ENCODE measurements at regions not wholly inside any gene's neighbourhood (a gene's known extent, or its start where the extent isn't known, plus 50 kb on each side); places are given as distances from the start of the nearest gene placed in this dataset.

DNA sequence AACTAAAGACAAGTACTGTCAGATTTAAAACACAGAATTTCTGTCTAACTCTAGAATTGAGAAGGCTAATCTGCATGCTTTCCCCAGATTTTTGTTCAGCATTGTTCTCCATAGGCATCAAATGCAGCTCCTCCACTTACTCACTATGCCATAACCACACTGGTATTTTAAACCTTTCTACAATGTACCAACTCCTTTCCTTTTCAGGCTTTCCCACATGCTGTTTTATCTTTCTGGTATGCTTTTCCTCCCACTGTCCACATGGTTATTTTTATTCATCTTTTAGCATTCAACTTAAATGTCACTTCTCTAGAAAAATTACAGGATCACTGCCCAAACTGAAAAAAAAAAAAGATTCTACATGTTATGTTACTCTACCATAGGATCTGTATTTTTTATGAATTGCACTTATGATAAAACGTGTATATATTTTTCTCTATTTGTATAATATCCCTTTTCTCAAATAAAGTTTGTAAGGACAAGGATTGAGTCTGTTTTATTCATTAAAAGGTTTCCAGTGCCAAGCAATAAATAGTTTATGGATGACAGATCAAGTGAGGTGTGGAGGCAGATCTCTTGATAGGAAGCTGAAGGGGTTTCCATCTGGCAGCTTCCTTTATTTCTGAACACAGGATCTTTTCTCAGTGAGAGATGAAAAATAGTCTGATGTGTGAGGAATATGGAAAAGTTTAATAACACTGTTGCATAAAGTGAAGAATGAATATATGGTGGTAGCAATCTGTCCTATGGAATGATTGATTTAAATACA lies 1064.5 kb downstream of the ZPLD1 start:
- ChIA-PET CTCF (no interaction called here), POLR2A (no interaction called here)
- TF ChIP-seq, protein P1, sequence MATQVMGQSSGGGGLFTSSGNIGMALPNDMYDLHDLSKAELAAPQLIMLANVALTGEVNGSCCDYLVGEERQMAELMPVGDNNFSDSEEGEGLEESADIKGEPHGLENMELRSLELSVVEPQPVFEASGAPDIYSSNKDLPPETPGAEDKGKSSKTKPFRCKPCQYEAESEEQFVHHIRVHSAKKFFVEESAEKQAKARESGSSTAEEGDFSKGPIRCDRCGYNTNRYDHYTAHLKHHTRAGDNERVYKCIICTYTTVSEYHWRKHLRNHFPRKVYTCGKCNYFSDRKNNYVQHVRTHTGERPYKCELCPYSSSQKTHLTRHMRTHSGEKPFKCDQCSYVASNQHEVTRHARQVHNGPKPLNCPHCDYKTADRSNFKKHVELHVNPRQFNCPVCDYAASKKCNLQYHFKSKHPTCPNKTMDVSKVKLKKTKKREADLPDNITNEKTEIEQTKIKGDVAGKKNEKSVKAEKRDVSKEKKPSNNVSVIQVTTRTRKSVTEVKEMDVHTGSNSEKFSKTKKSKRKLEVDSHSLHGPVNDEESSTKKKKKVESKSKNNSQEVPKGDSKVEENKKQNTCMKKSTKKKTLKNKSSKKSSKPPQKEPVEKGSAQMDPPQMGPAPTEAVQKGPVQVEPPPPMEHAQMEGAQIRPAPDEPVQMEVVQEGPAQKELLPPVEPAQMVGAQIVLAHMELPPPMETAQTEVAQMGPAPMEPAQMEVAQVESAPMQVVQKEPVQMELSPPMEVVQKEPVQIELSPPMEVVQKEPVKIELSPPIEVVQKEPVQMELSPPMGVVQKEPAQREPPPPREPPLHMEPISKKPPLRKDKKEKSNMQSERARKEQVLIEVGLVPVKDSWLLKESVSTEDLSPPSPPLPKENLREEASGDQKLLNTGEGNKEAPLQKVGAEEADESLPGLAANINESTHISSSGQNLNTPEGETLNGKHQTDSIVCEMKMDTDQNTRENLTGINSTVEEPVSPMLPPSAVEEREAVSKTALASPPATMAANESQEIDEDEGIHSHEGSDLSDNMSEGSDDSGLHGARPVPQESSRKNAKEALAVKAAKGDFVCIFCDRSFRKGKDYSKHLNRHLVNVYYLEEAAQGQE (IDR thresholded peaks at IDR 0.05; ENCODE audit: insufficient read depth in 1 of 2, low read depth in 2 of 2, low read length in 1 of 2) = no peak
- no peak for TF ChIP-seq SIN3A (IDR thresholded peaks at IDR 0.05; ENCODE audit: borderline replicate concordance, insufficient read depth, low read depth, low read length)
- H3K4me1 ChIP-seq (ENCODE audit: control insufficient read depth, insufficient read depth, low read length) = no peaks in the 10 kb centered on the region
- no peaks in the 10 kb centered on the region for H3K36me3 ChIP-seq (ENCODE audit: control insufficient read depth, insufficient read depth, low read length)
- no peak overlapping the region for H3K27ac ChIP-seq (ENCODE audit: low read length)
- intact Hi-C loops (cut with micrococcal nuclease; ENCODE audit: unreplicated experiment) = no loop called here
- BruUV-seq (replicated peaks) = no TSS peak
- no peaks in the 10 kb centered on the region for H3K27me3 ChIP-seq (ENCODE audit: control insufficient read depth, insufficient read depth, low read length)
- in situ Hi-C loops (cut with HindIII; ENCODE audit: low pct_unique_long_range_greater_than_20kb, low sequenced_read_pairs) = no loop called here
- H3K9me3 ChIP-seq (ENCODE audit: control insufficient read depth, insufficient read depth, low read depth, low read length) = no peaks in the 10 kb centered on the region
- ATAC-seq (no peak), DNase-seq (ENCODE audit: low read depth, low spot score) (no peak)
- no peak overlapping the region for H3K4me3 ChIP-seq (ENCODE audit: low read depth in 2 of 2, low read length in 2 of 2)

DNA sequence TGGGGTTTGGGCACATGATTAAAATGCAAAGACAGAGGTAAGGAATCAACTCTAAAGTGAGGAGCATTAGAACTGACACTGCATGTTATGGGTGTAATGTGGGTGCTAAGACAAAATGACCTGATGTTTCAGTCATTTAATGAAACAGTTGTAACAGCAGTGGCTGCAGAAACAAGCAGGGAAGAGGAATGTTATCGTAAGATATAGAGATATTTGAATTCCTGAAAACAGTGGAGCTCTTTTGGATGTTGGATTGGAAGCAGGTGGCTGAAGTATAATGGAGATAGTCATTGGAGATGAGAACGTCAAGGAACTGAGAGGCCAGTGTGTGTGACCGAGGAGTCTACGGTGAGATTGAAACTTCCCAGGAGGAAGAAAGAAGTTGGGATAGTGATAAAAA lies 1065.2 kb downstream of the ZPLD1 start:
- DNase-seq (ENCODE audit: low read depth, low spot score) (no peak), ATAC-seq (no peak)
- Histone ChIP-seq H3K27me3 (ENCODE audit: control insufficient read depth, insufficient read depth, low read length) (no peaks in the 10 kb centered on the region), H3K9me3 (ENCODE audit: control insufficient read depth, insufficient read depth, low read depth, low read length) (no peaks in the 10 kb centered on the region), H3K36me3 (ENCODE audit: control insufficient read depth, insufficient read depth, low read length) (no peaks in the 10 kb centered on the region), H3K27ac (ENCODE audit: low read length) (no peak overlapping the region), H3K4me3 (ENCODE audit: low read depth in 2 of 2, low read length in 2 of 2) (no peak overlapping the region), H3K4me1 (ENCODE audit: control insufficient read depth, insufficient read depth, low read length) (no peaks in the 10 kb centered on the region)
- BruUV-seq (replicated peaks) = no TSS peak
- CTCF ChIA-PET = no interaction called here
- POLR2A ChIA-PET = no interaction called here
- in situ Hi-C loops (cut with HindIII; ENCODE audit: low pct_unique_long_range_greater_than_20kb, low sequenced_read_pairs) (no loop called here), intact Hi-C loops (cut with micrococcal nuclease; ENCODE audit: unreplicated experiment) (no loop called here)
- no peak for TF ChIP-seq TCF7L2 (IDR thresholded peaks at IDR 0.05; ENCODE audit: low read depth, low read length)

DNA sequence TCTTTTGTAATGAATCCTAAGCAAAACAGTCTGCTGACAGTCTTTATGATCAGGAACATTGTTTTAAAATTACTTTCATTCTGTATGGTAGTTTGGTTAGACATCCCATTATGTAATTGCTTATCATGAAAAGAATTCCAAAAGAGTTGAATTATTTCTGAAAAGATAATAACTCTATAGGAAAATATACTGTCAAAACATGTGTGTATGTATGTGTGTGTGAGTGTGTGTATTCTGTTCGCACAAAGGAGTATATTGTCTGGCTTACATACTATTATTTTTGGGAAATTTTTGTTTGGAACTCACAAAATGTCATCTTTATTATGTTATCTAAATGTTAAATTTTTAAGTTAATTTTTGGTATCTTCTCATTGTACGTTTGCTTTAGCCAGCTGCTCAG lies 1075.9 kb downstream of the ZPLD1 start:
- Histone ChIP-seq H3K4me3 (ENCODE audit: low read depth in 2 of 2, low read length in 2 of 2) (no peak overlapping the region), H3K27ac (ENCODE audit: low read length) (no peak overlapping the region), H3K36me3 (ENCODE audit: control insufficient read depth, insufficient read depth, low read length) (no peaks in the 10 kb centered on the region), H3K27me3 (ENCODE audit: control insufficient read depth, insufficient read depth, low read length) (no peaks in the 10 kb centered on the region), H3K4me1 (ENCODE audit: control insufficient read depth, insufficient read depth, low read length) (no peaks in the 10 kb centered on the region), H3K9me3 (ENCODE audit: control insufficient read depth, insufficient read depth, low read depth, low read length) (no peaks in the 10 kb centered on the region)
- ChIA-PET POLR2A (no interaction called here), CTCF (no interaction called here)
- ATAC-seq (no peak), DNase-seq (ENCODE audit: low read depth, low spot score) (no peak)
- in situ Hi-C loops (cut with HindIII; ENCODE audit: low pct_unique_long_range_greater_than_20kb, low sequenced_read_pairs) = no loop called here
- intact Hi-C loops (cut with micrococcal nuclease; ENCODE audit: unreplicated experiment) = no loop called here
- BruUV-seq (replicated peaks) = no TSS peak
- no peak for TF ChIP-seq SIN3A (IDR thresholded peaks at IDR 0.05; ENCODE audit: borderline replicate concordance, insufficient read depth, low read depth, low read length)
- TF ChIP-seq POLR2AphosphoS5 (IDR thresholded peaks at IDR 0.05; ENCODE audit: low read depth, low read length) = no peak
- TF ChIP-seq, protein P2, sequence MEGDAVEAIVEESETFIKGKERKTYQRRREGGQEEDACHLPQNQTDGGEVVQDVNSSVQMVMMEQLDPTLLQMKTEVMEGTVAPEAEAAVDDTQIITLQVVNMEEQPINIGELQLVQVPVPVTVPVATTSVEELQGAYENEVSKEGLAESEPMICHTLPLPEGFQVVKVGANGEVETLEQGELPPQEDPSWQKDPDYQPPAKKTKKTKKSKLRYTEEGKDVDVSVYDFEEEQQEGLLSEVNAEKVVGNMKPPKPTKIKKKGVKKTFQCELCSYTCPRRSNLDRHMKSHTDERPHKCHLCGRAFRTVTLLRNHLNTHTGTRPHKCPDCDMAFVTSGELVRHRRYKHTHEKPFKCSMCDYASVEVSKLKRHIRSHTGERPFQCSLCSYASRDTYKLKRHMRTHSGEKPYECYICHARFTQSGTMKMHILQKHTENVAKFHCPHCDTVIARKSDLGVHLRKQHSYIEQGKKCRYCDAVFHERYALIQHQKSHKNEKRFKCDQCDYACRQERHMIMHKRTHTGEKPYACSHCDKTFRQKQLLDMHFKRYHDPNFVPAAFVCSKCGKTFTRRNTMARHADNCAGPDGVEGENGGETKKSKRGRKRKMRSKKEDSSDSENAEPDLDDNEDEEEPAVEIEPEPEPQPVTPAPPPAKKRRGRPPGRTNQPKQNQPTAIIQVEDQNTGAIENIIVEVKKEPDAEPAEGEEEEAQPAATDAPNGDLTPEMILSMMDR (IDR thresholded peaks at IDR 0.05) = no peak
- TF ChIP-seq TCF7L2 (IDR thresholded peaks at IDR 0.05; ENCODE audit: low read depth, low read length) = no peak
- TF ChIP-seq, protein P1 (IDR thresholded peaks at IDR 0.05; ENCODE audit: insufficient read depth in 1 of 2, low read depth in 2 of 2, low read length in 1 of 2) = no peak
